ENCODE measurements at regions not wholly inside any gene's neighbourhood (a gene's known extent, or its start where the extent isn't known, plus 50 kb on each side); places are given as distances from the start of the nearest gene placed in this dataset.
A peak's percentile ranks its signal among the peaks of the same experiment; 100 is the strongest.

DNA sequence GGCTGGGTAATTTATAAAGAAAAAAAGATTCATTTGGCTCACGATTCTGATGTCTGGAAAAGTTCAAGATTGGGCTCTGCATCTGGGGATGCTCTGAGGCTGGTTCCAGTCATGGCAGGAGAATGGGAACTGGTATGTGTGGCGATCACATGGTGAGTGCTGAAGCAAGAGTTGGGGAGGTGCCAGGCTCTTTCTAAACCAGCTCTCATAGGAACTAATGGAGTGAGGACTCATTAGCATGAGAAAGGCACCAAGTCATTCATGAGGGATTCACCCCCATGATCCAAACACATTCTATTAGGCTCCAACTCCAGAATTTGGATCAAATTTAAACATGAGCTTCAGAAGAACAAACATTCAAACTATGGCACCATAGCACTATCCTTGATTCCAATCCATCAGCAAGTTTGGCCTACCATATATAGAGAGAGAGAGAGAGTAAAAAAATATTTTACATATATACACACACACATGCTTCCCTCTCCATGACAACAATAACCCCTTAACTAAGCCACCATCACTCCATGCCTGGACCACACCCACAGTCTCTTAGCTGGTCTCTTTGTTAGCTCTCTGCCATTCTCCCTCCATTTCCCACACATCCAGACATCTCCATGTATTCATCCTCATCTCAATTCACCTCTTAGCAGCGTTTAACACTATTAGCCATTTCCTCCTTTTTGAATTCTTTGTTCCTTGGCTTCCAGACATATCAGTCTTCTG is 57.9 kb downstream of the NPY start:
- no peak for DNase-seq

DNA sequence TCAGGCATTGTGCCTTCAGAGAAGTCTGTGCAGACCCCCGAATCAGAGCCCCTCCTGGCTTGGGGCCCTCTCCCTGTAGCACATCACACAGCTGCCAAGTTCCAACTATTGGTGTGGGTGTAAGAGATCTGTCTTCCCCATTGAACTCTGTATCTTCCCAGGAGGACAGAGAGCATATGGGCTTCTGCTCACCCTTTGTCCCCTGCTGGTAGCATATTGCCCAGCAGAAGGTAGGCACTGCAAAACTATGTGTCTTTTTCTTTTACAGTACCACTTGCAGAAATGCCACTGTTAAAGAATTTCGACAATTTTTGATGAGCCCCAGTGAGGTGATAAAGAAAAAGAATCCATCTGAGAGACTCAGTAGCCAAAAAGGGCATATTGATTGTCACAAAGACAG is 59.6 kb downstream of the NPY start:
- DNase-seq: no peak

DNA sequence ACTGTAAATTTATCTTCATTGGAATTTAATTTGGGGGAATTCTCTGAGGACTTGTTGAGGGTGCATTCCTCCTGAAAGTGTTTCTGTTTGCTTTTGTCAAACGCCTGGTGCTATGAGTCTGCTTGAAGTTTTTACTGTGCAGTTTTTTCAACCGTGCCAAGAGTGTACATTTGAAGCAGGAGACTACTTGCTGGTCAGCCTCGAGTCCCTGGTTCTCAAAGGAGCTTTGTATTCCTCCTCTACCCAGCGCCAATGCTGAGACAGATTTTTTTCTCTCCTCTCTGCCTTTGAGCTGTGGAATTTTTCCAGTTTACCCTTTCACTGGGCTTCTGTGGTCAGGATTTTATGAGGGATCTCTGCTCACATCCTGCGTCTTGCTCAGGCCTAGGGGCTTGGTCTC is 62.1 kb downstream of the NPY start:
- no peak for DNase-seq

DNA sequence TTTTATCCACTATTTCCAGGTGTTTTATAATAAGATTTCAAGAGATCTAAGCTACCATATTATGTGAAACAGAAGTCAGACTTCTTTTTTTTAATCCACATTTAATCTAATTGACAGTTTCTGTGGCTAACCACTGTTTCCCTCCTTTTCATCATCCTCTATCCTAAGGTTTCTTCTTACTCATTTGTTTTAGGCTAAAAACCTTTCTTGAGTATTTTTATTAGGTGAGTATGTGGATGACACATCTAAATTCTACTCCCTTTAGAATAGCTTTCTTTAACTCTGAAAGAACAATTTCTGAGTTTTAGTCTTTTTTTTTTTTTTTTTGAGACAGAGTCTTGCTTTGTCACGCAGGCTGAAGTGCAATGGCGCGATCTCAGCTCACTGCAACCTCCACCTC is 62.7 kb downstream of the NPY start:
- no peak for DNase-seq

DNA sequence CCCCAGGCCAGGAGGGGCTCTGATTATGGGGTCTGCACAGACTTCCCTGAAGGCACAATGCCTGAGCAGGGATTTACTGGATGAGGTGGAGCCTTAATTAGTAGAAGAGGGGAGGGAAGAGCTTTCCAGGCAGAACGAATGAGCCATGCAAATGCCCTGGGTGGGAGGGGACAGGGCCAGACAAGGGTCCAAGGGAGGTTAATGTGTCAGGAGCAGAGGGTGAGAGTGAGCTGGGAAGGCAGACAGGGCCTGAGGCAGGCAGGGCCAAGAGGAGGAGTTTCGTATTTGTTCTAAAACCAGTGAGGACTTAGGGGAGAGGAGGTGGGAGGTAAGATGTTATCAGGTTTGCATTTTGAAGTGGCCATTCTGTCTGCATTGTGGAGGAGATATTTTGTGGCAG is 65.3 kb downstream of the NPY start:
- no peak for DNase-seq

DNA sequence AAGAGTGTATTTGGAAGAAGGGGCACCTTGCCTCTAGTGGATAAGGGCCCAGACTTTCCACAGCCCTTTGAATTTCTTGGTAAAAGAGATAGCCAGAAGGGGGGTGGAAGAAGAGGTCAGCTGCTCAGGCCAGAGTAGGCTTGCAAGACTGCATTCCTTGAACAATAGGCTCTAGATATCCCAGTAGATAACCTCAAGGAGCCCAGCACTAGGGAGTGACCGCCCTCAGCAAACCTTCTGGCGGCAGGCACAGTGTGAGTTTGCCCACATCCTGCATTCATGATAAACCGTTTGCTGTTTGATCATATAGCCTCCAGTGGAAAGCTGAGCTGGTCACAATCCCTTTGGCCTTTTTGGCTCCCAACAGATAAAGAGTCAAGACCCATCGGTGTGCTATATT is 70.5 kb downstream of the NPY start:
- DNase-seq: no peak

DNA sequence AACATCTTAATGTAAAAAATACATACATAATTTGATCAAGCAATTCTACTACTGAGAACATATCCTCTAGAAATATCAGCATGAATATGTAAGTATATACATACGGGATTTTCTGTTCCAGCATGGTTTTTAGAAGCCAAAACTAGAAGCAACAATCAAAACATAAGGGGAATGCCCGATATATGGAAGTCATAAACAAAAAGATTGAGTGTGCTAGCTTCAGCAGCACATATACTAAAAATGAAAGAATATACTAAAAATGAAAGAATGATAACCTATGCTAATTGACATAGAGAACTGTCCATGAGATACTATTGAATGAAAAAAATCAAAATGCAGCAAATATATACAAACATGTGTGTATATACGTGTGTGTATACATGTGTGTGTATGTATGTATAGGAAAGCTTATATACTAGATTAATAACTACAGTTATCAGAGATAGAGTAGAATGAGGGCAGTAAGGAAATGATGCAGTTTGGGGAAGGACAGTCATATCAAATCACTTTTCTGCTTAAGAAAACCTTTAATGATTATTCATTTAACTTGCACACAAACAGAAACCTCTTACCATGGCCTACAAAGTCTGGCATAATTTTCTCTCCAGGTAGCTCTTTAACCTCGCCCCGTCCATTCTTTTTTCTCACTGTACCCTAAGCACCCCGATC is 72.9 kb downstream of the NPY start:
- DNase-seq: no peak

DNA sequence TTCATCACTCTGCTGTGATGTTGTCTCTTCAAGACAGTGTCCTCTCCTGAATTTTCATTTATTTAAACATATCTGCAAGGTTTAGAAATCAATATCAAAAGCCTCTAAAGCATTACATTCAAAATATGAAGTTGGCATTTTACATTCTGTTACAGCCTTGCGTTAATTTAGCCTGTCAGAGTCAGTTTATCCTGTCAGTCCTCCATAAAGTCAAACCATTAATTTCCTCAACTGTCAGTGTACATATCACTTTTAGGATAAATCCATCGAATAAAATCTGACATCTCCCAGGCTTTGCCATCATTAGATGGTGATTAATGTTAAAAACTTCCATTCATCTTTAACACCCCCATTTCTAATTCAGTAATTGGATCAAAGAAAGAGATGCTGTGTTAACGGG is 77.0 kb downstream of the NPY start:
- DNase-seq: no peak

DNA sequence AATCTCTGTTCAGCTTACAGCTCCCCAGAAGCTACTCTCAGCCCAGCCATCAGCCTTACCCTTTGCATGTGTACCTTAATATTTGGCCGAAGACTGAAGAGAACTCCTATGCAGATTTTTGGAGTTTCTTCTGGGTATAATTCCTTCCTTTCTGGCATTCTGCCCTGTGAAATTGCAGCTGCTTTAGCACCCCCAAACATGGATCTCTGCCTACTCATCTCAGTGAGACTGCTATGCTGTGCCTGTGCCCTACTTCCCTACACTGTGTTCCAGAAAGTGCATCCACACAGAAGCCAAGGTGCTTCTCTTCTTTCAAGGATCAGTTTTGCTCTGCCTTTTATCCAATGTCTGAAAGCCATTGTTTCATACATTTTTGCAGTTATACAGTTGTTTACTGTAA is 81.6 kb downstream of the NPY start:
- no peak for DNase-seq

DNA sequence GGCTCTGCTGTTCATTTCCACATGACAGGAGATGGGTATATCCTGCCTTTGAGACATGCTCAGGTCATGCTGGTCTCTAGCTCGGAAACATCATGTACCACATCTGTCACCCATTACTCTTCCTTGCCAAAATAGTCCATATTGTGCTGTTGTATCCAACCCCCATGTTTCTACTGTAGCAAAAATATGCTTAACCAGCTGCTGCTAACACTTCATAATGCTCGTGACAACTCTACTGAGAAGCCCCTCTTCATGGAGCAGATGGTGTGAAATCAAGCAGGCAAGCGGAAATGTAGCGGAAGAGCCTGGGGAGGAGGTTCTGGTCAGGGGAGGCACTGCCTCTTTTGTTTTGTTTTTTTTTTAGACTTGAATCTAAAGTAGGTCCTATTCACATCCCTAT is 82.9 kb downstream of the NPY start:
- DNase-seq: no peak

DNA sequence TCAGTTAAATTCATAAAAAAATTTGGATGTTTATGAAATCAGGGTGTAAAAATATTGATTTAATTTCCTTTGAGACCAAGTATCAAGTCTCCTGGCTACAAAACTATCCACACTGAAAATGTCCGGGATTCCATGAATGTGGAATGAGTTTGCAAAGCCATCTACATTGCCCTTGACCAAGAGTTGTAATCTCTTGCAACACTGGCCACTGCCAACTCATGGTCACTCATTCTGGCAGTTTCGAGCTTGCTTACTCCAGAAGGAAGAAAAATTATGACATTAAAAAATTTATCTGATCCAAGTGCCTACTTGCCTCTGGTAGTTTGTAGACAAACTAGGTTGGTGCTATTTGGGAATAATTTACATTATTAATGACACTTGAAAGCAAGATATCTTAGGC is 84.2 kb downstream of the NPY start:
- DNase-seq: no peak

DNA sequence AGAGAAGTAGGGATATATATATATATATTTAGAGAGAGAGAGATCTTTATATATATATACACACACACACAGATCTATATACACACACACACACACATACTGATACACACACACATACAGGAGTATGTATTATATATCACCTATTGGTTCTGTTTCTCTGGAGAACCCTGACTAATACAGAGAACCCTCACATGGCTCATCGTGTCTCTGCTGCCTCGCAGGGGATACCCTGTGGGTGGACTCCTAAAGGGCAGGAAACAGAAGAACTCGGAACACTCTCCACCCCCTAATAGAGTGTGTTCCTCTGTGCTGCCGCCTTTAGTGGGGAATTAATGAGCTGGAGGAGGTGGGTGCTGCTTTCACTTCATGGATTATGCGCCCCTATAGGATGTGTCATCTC is 86.6 kb downstream of the NPY start:
- DNase-seq: no peak

DNA sequence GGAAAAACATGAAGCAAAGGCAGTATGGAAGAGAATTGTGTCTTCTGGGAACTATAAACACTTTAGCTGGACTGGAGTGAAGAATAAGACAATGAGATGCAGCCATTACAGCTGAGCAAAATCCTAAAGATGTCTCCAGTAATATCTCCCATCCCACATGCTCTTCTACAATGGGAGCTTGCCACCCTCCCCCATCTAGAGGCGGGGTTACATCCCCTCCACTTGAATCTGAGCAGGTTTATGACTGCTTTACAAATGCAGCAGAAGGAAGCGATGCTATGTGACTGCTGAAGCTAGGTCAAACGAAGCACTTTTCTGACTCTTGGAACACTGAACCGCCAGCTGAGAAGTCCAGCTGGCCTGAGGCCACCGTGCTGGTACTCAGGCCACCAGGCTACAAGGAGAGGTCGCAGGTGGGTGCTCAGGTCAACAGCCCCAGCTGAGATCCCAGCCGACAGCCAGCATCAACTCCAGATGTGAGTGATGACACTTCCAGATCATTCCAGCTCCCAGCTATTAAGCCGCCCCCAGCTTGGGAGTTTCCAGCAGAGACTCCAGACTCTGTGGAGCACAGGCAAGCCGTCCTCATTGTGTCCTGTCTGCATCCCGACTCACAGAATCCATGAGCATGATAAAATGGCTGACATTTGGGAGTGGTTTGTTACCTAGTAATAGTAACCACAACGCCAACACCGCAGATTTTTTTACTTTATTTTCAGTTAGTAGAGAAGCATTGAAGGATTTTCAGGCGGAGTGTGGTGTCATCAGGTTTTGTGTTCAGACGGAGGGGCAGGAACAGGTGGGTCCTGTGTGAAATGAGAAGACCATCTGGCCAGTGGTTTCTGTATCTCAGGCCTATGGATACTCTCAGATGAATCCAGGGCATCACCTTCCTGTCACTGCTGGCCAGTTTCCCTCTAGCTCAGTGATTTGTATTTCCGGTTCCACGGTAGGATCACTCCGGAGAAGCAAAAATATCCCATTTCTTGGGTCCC is 89.3 kb downstream of the NPY start:
- no peak for DNase-seq

DNA sequence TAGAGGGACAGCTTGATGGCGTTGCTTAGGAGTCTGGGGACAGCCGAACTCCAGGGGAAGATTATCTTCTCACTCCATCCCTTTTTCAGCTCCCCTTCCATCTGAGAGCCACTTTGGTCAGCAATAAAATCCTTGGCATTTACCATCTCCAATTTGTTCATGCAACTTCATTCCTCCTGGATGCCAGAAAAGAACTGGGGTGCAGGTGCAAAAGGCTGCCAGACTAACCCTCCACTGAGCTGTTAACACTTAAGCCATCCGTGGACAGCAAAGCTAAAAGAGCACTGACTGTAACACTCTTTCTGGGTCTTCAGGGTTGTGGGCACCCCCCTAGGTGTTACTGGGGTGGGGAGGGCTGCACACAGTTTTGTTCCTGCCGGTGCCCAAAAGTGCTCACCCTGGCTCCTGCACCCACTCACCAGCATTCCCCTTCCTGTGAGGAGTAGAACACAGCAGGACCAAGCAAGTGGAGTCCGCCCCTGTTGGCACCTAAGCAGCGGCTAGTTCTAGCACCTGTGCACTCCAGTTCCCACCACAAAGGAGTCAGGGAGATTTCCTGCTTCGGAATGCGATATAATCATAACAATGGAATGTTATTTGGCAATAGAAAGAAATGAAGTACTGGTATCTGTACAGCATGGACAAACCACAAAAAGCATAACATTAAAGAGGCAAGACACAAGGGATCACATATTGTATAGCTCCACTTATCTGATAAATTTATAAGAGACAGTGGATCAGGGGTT is 95.1 kb downstream of the NPY start:
- DNase-seq: no peak

DNA sequence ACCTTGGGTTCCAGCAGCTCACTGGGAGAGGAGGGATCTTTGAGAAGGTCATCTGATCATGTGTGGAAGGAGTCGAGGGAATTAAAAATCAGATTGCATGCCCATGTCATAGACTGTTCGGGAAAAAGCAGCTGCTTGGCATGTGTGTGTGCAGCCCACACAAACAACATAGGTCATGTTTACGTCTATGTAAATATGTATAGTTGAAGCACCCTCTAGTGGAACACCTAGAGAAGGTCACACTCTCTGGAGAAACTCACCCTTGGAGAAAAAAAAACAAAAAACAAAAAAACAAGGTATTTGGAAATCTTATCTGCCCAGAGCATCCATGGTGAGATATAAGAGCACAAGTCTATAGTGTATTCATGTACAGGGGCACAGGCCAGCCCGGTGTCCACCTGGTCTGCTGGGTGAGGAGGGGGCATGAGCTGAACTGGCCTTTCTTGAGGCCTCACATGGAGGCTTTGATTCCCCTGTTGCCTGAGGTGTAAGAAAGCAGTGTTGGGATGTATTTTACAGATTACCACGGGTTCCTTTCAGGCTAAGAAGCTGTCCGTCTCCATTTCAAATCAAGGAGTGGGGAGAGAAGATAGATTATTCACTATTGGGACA is 98.0 kb downstream of the NPY start:
- DNase-seq: peak; percentile 4

DNA sequence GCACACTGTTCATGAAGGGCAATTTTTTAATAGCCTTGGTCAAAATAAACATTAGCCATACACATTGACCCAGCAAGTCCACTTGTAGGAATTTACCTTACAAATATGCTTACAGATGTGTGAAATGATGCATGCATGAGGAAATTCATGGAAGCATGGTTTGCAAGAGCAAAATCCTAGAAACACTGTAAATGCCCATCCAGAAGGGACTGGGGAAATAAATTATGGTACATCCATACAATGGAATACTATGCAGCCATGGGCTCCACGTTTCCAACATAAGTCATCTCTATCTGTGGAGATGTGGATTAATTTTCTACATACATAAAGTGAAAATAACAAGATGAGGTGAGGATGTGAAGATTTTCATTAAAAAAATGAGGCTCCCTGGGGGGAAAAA is 99.1 kb downstream of the NPY start:
- no peak for DNase-seq

DNA sequence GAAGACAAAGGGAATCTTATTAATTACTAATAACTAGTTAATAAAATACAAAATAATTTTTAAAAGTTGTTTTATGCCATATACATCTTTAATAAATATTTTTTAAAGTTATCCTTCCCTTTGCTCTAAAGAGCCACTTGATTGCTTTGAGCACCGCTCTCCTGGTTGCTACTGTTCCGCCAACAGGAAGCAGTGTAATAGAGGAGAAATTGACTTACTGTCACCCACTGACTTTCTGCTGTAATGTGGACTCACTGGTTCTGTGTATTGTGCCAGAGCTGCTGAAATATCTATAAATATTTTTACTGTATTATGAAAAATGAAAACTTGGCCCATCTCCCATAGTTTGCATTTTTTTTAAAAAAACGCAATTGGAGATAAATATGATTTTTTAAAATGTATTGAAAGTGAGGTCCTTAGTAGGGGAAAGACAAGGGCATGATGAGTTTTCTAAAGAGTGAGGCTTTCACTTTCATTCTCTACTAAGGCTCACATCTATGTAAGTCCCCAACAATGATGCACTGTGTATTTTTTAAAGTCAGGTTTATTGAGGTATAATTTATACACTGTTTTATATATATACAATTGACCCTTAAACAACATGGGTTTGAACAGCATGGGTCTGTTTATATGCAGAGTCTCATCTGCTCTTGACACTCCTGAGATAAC is 100.5 kb downstream of the NPY start:
- no peak for DNase-seq

DNA sequence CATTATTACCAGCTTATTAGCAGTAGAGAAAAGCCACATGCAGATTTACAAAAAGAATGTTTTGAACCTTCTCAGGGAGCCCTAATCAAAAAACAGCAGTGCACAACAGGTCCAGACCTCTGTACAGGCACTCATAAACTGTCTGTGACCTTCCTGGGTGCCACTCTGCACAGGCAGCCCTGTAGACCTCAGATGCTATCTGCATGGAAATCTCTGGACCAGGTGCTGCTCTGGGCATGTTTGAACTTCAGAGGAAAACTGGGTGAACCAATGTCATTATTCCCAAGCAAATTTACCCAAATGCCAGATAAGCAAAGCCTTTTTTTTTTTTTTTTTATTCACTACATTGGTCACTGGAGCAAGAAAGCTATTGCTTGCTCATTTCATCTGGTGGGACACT is 104.2 kb downstream of the NPY start:
- DNase-seq: no peak

DNA sequence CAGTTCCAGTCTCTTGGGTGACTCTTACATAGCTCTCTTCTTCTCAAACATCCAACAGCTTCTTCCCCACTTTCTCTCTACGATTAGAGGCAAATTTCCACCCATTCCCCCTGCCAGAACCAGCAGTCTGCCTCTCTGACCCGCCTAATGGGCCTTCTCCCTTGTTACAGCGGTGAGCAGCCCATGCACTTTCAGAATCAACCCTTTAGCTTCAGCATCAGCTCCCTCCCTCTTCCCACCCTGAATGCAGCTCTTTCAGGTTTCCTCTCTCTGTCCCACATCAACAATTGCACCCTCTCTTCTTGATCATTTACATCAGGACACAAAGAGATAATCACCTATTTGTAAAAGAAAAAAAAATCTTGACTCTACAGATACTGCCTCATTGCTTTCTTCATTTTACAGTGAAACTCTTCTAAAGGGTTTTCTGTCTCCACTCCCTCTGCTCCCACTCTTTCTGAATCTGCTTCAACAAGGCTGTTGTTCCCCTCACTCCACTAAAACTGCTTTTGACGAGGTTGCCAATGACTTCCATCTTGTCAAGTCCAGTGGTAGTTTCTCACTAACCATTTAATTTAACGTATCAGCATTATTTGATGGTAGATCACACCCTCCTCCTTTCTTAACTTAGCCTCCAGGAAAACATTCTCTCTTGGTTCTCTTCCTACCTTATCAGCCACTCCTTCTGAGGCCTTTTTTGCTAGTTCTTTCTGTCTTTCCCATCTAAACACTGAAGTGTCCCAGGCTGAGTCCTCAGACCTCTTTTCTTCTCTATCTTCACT is 106.6 kb downstream of the NPY start:
- no peak for DNase-seq

DNA sequence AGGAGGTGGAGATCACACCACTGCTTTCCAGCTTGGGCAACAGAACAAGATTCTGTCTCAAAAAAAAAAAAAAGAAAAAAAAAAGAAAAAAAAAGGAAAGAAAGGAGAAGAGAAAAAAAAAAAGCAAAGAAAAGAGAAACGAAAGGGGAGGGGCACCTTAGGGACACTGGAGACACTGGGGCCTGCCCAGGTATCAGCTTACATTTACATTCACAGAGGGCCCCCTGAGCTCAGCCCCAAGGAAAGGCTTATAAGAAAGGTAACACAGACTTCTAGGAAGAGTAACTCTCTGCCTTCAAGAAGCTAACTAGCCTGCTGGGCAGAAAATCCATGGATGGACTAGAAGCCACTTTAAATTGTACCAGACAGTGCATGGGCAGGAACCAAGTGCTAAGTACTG is 108.8 kb downstream of the NPY start:
- no peak for DNase-seq

DNA sequence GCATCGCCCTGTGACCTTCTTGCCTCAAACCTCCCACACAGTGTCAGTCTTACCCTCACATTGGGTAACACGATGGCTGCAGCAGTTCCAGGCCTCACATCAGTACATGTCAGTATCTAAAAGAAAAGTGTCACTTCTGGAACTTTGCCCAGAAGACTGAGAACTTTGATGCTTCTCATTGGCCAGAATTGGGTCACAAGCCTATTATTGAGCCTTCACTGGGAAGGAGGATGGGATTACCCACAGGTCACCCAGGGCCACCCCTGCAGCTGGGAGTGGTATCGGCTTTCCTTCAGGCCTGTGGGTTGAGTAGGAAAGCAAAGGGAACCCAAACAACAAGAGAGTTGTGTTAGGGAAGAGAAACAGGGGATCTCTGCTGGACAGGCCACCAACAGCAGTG is 111.5 kb downstream of the NPY start:
- peak; percentile 2 for DNase-seq
